Gastroesophageal sphincter (tissue), 4 donors: ENCODE measurements at regions not wholly inside any gene's neighbourhood (a gene's known extent, or its start where the extent isn't known, plus 50 kb on each side); places are given as distances from the start of the nearest gene placed in this dataset.

Experiments
- ATAC-seq: fragments of 150-250 bp; one replicate; pipeline ENCODE4 v1.9.1; 2016; ENCODE audit warnings: mild to moderate bottlenecking, moderate library complexity
- H3K27ac ChIP-seq, 4 donors: fragments of 200-600 bp; sonication (generic) in 3 of 4; 1 replicate in 3 of 4; 2 replicates in 1 of 4; pipeline ENCODE4 v1.5.1; 2016 to 2019
- H3K27me3 ChIP-seq: fragments of 200-600 bp; sonication (generic); one replicate; pipeline ENCODE4 v1.5.1; 2019
- H3K36me3 ChIP-seq, 2 donors: fragments of 200-600 bp; sonication (generic); one replicate each; pipeline ENCODE4 v1.5.1; 2019; ENCODE audit warnings: control low read depth in 1 of 2
- H3K4me1 ChIP-seq, 3 donors: fragments of 200-600 bp; sonication (generic); 1 replicate in 2 of 3; 2 replicates in 1 of 3; pipeline ENCODE4 v1.5.1; 2016 to 2019; ENCODE audit warnings: control low read depth in 2 of 3
- H3K4me3 ChIP-seq, 2 donors: fragments of 200-600 bp; sonication (generic); one replicate each; pipeline ENCODE4 v1.5.1; 2019; ENCODE audit warnings: mild to moderate bottlenecking in 1 of 2, moderate library complexity in 1 of 2
- H3K9me3 ChIP-seq, 3 donors: fragments of 200-600 bp; sonication (generic); one replicate each; pipeline ENCODE4 v1.5.1; 2017 to 2019; ENCODE audit warnings: control low read depth in 2 of 3
- EP300 ChIP-seq: sonication (generic); formaldehyde crosslinking; IDR thresholded peaks from one replicate; pipeline ENCODE4 v1.6.1; 2017; ENCODE audit warnings: antibody characterized with exemption, mild to moderate bottlenecking
- POLR2A ChIP-seq, 2 donors: fragments of 450-650 bp; IDR thresholded peaks; one replicate each; pipeline ENCODE4 v1.6.1; 2017; ENCODE audit warnings: antibody characterized with exemption in 2 of 2, mild to moderate bottlenecking in 2 of 2, moderate library complexity in 1 of 2
- POLR2AphosphoS5 ChIP-seq: sonication (generic); formaldehyde crosslinking; IDR thresholded peaks from one replicate; pipeline ENCODE4 v1.6.1; 2017; ENCODE audit warnings: antibody characterized with exemption
- WGBS, 2 donors: methylation state at CpG; one replicate each; pipeline ENCODE4 v1.1.5; 2018; ENCODE audit warnings: low coverage in 1 of 2; 5-methylcytosine and 5-hydroxymethylcytosine counted together
- TF ChIP-seq, protein P1 (sequence below), 4 experiments: fragments of 200-600 bp in 2 of 4; fragments of 450-650 bp in 2 of 4; sonication (generic) in 1 of 4; IDR thresholded peaks; one replicate each; pipeline ENCODE4 v1.5.1; 2017 to 2019; ENCODE audit warnings: antibody characterized with exemption in 4 of 4, mild to moderate bottlenecking in 2 of 4, moderate library complexity in 2 of 4

DNA sequence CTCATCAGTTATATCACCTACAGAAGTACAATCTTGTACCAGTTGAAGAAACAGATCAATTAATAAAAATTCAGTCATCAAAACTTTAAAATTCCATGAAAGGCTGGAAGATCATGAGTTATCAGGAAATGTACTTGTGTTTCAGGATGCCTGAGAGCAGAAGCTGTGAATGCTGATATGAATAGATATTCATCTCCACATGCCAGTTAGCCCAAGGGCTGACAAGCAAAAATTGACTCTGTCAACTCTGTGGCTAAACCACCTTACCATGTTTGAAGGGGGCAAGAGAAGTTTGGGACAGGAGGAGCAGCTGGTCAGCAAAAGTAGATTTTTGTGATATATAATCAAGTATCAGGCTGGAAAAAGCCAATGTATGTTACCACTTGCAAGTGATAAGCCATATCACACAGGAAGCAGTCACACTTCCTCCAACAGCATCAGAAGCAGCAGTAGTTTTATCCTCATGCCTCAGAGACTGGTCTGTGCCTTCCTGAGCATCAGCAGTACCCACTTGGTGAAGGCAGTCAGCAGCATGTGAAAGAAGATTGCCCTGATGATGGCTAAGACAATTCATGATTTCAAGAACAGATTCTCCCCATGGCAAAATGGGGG is 328.2 kb upstream of the CNTNAP5 start:
- no peak for ATAC-seq
- H3K36me3 ChIP-seq: no peaks in the 10 kb centered on the region
- no peak for TF ChIP-seq POLR2AphosphoS5
- H3K4me1 ChIP-seq: no peaks in the 10 kb centered on the region
- H3K27me3 ChIP-seq: no peaks in the 10 kb centered on the region
- H3K9me3 ChIP-seq: no peaks in the 10 kb centered on the region
- H3K4me3 ChIP-seq: no peak overlapping the region
- H3K27ac ChIP-seq: no peak overlapping the region

- TF ChIP-seq, protein P1, sequence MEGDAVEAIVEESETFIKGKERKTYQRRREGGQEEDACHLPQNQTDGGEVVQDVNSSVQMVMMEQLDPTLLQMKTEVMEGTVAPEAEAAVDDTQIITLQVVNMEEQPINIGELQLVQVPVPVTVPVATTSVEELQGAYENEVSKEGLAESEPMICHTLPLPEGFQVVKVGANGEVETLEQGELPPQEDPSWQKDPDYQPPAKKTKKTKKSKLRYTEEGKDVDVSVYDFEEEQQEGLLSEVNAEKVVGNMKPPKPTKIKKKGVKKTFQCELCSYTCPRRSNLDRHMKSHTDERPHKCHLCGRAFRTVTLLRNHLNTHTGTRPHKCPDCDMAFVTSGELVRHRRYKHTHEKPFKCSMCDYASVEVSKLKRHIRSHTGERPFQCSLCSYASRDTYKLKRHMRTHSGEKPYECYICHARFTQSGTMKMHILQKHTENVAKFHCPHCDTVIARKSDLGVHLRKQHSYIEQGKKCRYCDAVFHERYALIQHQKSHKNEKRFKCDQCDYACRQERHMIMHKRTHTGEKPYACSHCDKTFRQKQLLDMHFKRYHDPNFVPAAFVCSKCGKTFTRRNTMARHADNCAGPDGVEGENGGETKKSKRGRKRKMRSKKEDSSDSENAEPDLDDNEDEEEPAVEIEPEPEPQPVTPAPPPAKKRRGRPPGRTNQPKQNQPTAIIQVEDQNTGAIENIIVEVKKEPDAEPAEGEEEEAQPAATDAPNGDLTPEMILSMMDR (IDR thresholded peaks at IDR 0.05): no peak
- TF ChIP-seq POLR2A (IDR thresholded peaks at IDR 0.05): no peak
- TF ChIP-seq EP300: no peak
- no peak for TF ChIP-seq POLR2AphosphoS5
- Histone ChIP-seq H3K4me1 (no peaks in the 10 kb centered on the region), H3K27me3 (no peaks in the 10 kb centered on the region), H3K27ac (no peak overlapping the region), H3K9me3 (peaks cover 0 to 6% (median 0%) of the 10 kb centered on the region in 3 donors), H3K4me3 (no peak overlapping the region), H3K36me3 (no peaks in the 10 kb centered on the region)
- ATAC-seq: no peak
- 95 to 96% methylated on average over 3 of the region's 3 CpGs for WGBS, 2 donors
Measured at GRCh38 chr2:123715467-123715982, 309.6 kb upstream of the CNTNAP5 start.

- H3K36me3 ChIP-seq: no peaks in the 10 kb centered on the region
- H3K27ac ChIP-seq: no peak overlapping the region
- H3K27me3 ChIP-seq: no peaks in the 10 kb centered on the region
- H3K4me1 ChIP-seq: no peaks in the 10 kb centered on the region
- H3K9me3 ChIP-seq: peaks cover 0 to 6% (median 0%) of the 10 kb centered on the region in 3 donors
- TF ChIP-seq, protein P1 (IDR thresholded peaks at IDR 0.05): no peak
- no peak for TF ChIP-seq POLR2AphosphoS5
- no peak for TF ChIP-seq POLR2A (IDR thresholded peaks at IDR 0.05)
- WGBS, 2 donors: 43 to 45% methylated on average over 5 of the region's 5 CpGs
- no peak for ATAC-seq
- H3K4me3 ChIP-seq: no peak overlapping the region
Measured at GRCh38 chr2:123717636-123718334, 307.3 kb upstream of the CNTNAP5 start.

DNA sequence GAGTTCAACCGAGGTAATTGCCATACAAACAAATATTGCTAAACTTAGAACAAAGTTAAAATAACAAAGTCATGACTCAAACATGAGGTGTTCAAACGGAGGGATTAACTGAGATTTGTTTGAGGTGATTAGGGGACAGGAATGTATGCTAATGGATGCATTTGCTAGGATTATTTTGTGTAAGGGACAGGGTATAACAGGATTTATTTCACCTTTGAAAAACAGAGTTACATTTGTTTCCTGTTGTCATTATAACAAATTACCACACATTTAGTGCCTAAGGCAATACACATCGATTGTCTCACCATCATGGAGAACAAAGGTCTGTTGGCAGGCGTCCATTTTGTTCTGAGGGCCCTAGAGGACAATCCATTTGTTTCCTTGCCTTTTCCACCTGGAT is 304.3 kb upstream of the CNTNAP5 start:
- peaks cover 0 to 5% (median 0%) of the 10 kb centered on the region in 3 donors for H3K9me3 ChIP-seq
- no peaks in the 10 kb centered on the region for H3K36me3 ChIP-seq
- WGBS, 2 donors: 69% methylated on average over 3 to 4 of the region's 4 CpGs
- no peaks in the 10 kb centered on the region for H3K4me1 ChIP-seq
- H3K27ac ChIP-seq: no peak overlapping the region
- H3K27me3 ChIP-seq: no peaks in the 10 kb centered on the region
- no peak for TF ChIP-seq POLR2AphosphoS5
- no peak for ATAC-seq
- no peak overlapping the region for H3K4me3 ChIP-seq

- Histone ChIP-seq H3K4me3 (no peak overlapping the region), H3K27me3 (no peaks in the 10 kb centered on the region), H3K36me3 (no peaks in the 10 kb centered on the region), H3K27ac (no peak overlapping the region), H3K4me1 (no peaks in the 10 kb centered on the region), H3K9me3 (no peaks in the 10 kb centered on the region)
- WGBS, 2 donors: 87 to 100% methylated on average over 1 to 2 of the region's 2 CpGs
- no peak for ATAC-seq
- TF ChIP-seq, protein P1 (IDR thresholded peaks at IDR 0.05): no peak
- TF ChIP-seq EP300 (no peak), POLR2AphosphoS5 (no peak), POLR2A (IDR thresholded peaks at IDR 0.05) (no peak)
Measured at GRCh38 chr2:123723706-123724105, 301.4 kb upstream of the CNTNAP5 start.

GRCh38 chr2:123732563-123732962 is 292.5 kb upstream of the CNTNAP5 start:
- Histone ChIP-seq H3K9me3 (no peaks in the 10 kb centered on the region), H3K4me3 (no peak overlapping the region), H3K36me3 (no peaks in the 10 kb centered on the region), H3K4me1 (no peaks in the 10 kb centered on the region), H3K27ac (no peak overlapping the region), H3K27me3 (no peaks in the 10 kb centered on the region)
- TF ChIP-seq POLR2AphosphoS5 (no peak), POLR2A (IDR thresholded peaks at IDR 0.05) (no peak), EP300 (no peak)
- TF ChIP-seq, protein P1 (IDR thresholded peaks at IDR 0.05): no peak
- ATAC-seq: no peak
